ENCODE measurements at regions not wholly inside any gene's neighbourhood (a gene's known extent, or its start where the extent isn't known, plus 50 kb on each side); places are given as distances from the start of the nearest gene placed in this dataset.

GRCh38 chr22:22155607-22156006, 89.0 kb upstream of the VPREB1 start:
- no peak for FAIRE-seq
- POLR2A ChIA-PET: no interaction called here

More at GRCh38 chr22:22155607-22156006, 89.0 kb upstream of the VPREB1 start:
- Histone ChIP-seq H3K9ac (replicated peaks; ENCODE audit: extremely low read depth, insufficient read depth, low read length) (no peak overlapping the region), H3K4me2 (ENCODE audit: insufficient read depth, low read length) (no peak overlapping the region), H3K4me3 (replicated peaks in 1 of 3; ENCODE audit: insufficient read depth in 1 of 3, low read depth in 1 of 3, low read length in 3 of 3) (no peak overlapping the region), H4K20me1 (replicated peaks; ENCODE audit: control insufficient read depth, extremely low read depth, insufficient read depth, low read length) (no peaks in the 10 kb centered on the region), H3K79me2 (ENCODE audit: control insufficient read depth, insufficient read depth, low read length) (no peaks in the 10 kb centered on the region), H3K27me3 (ENCODE audit: control insufficient read depth in 2 of 2, insufficient read depth in 2 of 2, low read length in 2 of 2) (peaks cover 20 to 42% of the 10 kb centered on the region in 2 experiments), H3K27ac (ENCODE audit: insufficient read depth, low read depth, low read length) (no peak overlapping the region), H3K9me1 (replicated peaks; ENCODE audit: control insufficient read depth, extremely low read depth, insufficient read depth, low read length) (no peaks in the 10 kb centered on the region), H3K9me3 (replicated peaks; ENCODE audit: control insufficient read depth, insufficient read depth, low read length) (no peaks in the 10 kb centered on the region), H3K4me1 (ENCODE audit: control insufficient read depth, extremely low read depth, insufficient read depth, low read length) (no peaks in the 10 kb centered on the region), H3K36me3 (ENCODE audit: control insufficient read depth in 2 of 2, extremely low read depth in 1 of 2, insufficient read depth in 2 of 2, low read length in 2 of 2) (no peaks in the 10 kb centered on the region), H2AFZ (ENCODE audit: low read depth, low read length) (no peak overlapping the region)
- CTCF ChIA-PET: interaction anchor here (1.2 kb wide), 1 partner anchor 40 kb away, joined by 3 read pairs; no protein-coding TSS in a partner anchor
- DNase-seq (ENCODE audit: low read depth, low spot score): no peak
- no peak for TF ChIP-seq GATA2 (IDR thresholded peaks at IDR 0.05; ENCODE audit: insufficient read depth, insufficient read length, low read depth, low read length)
- no peak for TF ChIP-seq POLR2A (IDR thresholded peaks at IDR 0.05; ENCODE audit: low read depth, low read length)
- no peak for TF ChIP-seq MAX (IDR thresholded peaks at IDR 0.05; ENCODE audit: insufficient read depth, insufficient read length)
- no peak for TF ChIP-seq POLR2AphosphoS5 (IDR thresholded peaks at IDR 0.05; ENCODE audit: insufficient read depth, low read depth, low read length)
- TF ChIP-seq FOS (IDR thresholded peaks at IDR 0.05; ENCODE audit: borderline replicate concordance, insufficient read depth, low read length): no peak
- TF ChIP-seq MYC (IDR thresholded peaks at IDR 0.05; ENCODE audit: low read depth, low read length): no peak
- no peak for TF ChIP-seq JUN (IDR thresholded peaks at IDR 0.05; ENCODE audit: borderline replicate concordance, insufficient read depth, insufficient read length, low read depth)
- no peak for TF ChIP-seq EZH2 (IDR thresholded peaks at IDR 0.05; ENCODE audit: borderline replicate concordance, low read depth, low read length, severe bottlenecking)
- no peak for TF ChIP-seq CTCF (IDR thresholded peaks at IDR 0.05; ENCODE audit: extremely low read depth in 1 of 2, insufficient read depth in 1 of 2, low read depth in 1 of 2, low read length in 2 of 2)
- BruUV-seq (replicated peaks): no TSS peak
- intact Hi-C loops (cut with micrococcal nuclease) (no loop called here), dilution Hi-C loops (cut with MboI; ENCODE audit: extremely low pct_ligation_motif_present, low sequenced_read_pairs) (no loop called here)

Measured in endothelial cell of umbilical vein (primary cell).